GM18519 (cell line): ENCODE measurements at regions not wholly inside any gene's neighbourhood (a gene's known extent, or its start where the extent isn't known, plus 50 kb on each side); places are given as distances from the start of the nearest gene placed in this dataset.

Experiments used
- ATAC-seq: cut with Tn5 transposase; IDR thresholded peaks from one replicate; pipeline ENCODE4 v1.9.1; 2021; ENCODE audit warnings: mild to moderate bottlenecking, moderate library complexity; ENCODE audit not compliant: unreplicated experiment, low FRiP score

DNA sequence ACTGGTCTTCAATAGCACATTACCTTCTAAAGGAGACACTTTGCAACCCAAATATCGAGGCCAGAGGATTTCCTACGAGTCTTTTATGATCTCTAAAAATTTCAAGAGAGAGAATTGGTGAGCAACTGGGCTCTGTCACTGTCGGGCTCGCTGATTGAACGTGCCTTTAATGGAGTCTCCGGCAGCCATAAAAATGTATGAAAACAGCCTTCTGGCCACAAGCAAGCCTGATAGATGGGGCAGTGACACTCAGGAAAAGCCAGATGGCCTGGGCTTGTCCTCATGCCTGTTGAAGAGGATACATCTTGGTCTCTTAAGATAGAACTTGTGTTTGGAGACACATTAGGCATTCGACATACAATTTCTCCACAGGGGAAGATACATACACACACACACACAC, 419.5 kb upstream of the PROK2 start:
- no peak for ATAC-seq

DNA sequence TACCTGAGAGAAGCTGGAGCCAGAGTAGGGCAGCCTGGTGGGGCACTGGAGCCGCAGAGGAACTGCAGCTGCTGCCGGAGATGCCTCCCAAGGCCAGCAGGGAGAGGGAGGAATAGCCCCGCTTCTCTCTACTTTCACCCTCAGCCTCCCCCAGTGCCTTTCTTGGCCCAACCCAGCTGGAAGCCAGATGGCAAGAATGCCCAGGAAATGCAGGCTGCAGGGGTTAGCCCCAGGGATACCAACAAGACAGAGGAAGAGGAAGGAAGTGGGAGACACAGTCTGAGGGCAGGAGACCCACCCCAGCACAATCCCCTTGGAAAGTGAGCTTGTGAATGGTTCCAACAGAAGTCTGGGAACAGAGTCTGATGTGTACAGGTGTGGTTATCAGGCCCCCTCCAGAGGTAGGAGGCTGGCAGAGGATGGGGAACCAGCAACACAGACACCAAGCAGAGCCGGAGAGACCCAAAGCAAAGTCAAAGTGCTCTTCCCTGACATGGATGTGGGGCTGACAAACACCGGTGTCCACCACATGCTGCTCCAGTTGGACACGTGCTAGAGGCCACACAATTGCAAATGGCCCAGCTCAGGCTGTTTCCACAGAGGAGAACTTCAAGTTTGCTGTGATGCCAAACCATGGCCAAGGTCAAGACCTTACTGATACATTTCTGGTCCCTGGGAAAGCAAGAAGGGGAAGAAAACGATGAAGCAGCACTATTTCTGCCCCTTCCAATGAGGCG, 418.8 kb upstream of the PROK2 start:
- ATAC-seq: no peak

DNA sequence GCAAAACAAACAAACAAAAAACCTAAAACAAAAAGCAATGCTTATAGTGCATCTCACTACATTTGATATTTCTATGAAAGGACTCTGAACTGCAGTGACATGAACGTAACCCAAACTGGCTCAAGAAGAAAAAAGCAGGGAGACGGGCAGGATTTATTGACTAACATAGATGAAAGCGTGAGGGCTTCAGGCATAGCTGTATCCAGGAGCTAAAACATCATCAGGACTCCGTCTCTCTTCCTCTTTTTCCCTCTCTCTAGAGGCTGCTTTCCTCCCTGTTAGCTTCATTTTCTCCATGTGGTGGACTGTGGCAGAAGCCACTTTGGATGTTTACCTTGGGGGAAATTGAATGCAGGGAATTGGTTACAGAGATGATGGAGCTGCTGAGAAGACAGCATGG, 418.2 kb upstream of the PROK2 start:
- no peak for ATAC-seq

DNA sequence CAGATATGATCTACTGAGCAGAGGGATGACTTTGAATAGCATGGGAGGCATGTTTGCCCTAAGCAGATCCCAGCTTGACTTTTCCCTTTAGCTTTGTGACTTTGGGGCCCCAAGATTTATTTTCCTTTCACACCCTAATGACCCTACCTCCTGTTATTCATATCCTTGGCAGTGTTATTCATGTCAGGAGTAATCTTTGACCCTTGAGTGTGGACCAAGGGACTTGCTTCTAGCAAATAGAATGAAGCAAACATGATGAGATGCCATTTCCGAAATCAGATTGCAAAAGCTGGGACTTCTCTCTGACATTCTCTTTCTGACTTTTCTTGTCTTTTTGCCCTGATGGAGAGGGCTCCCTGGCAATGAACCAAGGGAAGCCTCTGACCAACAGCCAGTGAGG, 415.4 kb upstream of the PROK2 start:
- no peak for ATAC-seq

DNA sequence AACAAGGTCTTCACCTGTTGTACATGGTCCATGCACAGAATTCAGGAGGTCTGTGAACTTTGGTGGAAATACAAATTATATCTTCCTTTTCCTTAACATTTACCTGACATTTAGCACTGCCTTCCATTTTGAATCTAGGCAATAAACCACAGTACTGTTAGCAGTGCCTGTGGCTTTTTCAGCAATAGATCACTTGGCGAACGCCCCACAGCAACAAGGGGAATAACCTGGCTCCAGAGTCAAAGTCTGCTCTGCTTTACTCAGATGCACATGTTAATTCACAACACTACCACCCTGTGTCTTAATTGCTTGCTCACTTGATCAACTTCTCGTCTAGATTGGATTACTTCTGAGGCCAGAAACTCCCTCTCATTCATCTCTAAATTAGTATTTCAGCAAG, 414.6 kb upstream of the PROK2 start:
- no peak for ATAC-seq

DNA sequence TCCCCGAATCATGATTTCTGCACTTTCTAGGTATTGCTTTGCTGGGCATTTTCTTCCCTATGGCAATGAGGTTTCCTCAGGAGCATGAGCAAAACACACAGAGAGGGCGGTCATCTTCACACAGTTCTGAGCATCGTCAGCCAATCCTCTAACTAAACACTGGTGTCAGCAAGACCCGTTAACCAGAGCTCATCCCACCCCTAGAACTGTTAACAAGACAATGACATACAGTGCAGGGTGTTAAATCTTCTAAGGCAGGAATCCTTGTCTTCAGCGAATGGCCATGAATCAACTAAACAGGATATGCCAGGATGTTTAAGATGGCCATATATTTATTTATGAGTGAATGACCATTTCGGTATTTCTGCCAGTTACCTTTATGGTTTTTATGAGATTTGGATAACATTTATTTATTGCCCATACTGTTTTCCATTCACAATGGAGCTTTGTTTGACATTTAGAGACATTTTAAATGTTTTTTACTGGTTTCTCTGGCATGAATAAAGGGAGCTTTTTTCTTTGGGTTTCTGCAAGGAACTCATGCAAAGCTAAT, 411.5 kb upstream of the PROK2 start:
- no peak for ATAC-seq

DNA sequence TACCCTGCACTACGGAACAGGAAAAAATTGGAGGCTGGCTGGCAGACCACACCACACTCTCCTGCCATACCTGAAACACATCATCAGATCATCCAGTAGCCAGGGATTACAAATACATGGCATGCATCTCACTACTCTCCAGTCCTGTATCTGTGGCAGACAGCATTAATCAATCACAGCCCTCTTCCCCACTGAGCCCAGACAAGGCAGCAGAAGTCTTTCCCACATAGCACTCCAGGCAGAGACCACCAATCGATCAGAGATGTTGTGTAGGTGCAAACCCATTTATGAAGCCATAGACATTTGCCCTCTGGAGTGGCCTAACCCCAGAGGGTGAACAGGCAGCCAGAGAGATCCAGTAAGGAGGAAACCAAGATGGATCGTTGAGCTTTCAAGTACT, 410.9 kb upstream of the PROK2 start:
- ATAC-seq: no peak

DNA sequence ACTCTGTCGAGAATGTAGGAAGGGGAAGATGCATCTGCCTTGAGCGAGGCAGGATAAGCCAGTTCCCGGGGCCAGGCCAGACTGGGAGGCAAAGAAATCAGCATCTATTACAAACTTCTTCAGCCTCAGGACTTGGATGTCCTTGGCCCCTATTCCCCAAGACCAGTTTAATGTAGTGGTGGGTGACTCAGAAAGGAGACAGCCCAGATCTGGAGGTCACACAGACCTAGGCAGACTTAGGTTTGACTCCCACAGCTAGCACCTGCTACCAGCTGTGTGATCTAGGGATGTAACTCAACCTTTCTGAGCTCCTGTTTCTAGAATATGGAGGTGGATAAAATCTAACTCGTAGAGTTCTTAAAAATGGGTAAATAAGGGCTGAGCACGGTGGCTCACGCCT, 409.5 kb upstream of the PROK2 start:
- no peak for ATAC-seq

DNA sequence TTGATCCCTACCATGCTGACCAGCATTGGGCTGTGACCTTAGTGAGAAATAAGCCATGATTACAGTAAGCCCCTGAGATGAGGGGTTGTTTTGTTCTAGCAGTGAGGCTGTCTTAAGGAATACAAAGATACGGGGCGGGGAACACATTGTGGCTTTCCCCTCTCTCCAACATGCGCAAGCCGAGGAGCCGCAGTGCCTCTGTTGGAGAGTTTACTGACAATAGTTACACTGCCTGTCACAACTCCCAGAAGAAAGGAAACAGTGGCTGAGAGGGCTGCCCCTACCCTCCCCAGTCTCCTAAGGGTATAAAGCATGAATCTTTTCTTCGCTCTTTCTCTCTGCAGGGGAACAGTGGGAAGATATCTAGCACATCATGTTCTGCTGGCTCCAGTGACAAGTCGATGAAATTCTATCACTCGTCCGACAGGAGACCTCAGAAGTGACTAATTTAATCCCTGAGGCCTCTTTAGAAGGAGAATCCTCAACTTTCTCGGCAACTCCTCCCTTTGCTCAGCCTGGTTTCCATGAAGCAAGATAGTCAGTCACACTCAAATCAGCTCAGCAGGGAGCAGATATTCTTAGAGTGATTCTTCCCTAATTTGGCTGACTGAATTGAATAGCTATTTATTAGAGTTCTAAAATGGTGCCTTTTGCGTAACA, 409.0 kb upstream of the PROK2 start:
- no peak for ATAC-seq

DNA sequence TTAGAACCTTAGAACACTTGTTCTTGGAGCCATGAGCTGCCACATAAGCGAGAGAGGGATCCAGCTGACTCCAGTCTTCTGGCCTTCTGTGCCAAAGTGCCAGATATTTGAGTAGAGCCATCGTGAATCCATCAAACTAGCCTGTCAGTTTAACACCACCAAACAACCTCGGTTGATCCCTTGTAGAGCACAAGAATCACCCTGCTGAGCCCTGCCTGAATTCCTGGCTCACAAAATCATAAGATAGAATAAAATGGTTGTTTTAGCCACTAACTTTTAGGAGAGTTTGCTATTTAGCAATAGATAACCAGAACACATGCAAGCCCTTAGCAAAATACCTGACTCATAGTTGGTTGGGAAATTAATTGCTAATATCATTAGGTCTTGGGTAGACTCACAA, 407.6 kb upstream of the PROK2 start:
- no peak for ATAC-seq

DNA sequence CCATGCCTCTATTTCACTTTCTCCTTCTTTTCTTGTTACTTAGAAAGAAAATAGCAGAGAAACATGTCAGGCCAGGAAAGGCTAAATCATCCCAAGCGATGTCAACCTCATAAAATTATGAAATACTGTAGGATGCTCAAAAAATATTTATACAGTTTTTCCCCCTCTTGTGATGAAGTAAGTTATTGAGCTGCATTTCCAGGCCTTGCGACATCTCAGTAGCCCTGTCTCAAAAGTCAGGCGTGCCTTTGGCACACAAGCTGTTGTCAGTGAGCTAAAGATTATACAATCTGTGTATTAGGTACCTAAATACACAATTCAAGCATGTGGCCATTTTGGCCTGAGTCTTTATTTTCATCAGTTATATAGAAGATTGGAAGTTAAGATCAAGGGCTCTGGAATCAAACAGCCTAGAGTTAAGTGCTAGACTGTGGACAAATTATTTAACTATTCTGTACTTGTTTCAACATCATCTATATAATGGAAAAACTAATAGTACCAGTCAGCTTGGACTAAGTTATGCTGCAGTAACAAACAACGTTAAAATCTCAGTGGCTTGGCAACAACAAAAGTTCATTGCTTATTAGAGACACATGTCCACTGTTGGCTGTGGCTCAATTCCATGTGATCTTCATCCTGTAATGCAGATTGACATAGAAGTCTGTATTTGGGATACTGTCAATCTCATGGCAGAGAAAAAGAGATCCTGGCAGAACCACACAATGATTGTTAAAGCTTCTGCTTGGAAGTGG, 406.4 kb upstream of the PROK2 start:
- no peak for ATAC-seq

DNA sequence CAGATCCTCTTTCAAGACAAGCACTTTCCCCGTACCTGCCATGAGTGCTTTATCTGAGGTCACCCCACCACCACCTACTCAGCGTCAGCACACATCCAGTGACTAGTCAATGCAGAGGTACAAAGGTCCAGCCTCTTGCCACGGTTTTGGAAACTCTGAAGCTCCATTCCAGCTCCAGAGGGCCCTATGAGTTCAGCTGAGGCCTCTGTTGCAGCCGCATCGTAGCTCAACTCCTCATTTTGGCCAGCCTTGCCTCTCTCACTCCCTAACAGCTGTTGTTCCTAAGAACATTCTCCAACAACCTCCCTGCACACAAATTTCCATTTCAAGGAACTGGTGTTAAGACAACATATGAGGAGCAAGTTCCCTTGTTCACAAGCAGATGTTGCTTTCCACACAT, 405.1 kb upstream of the PROK2 start:
- no peak for ATAC-seq

DNA sequence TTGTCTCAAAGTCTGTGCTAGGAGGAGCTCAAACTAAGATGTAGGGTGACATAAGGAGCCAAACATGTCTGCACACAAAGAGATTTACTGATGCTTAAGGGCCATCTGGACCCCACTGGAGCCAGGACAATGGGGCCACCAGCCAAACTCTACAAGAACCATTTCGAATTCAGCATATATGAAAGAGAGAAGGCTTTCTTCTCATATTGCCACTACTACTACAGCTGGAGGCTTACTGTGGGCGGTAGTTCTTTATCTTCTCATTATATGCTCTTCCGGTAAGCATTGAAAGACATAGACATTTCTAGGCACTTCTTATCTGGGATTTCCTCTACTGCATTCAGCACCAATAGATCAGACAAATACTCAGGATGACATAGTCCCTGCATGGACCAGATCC, 404.4 kb upstream of the PROK2 start:
- no peak for ATAC-seq

DNA sequence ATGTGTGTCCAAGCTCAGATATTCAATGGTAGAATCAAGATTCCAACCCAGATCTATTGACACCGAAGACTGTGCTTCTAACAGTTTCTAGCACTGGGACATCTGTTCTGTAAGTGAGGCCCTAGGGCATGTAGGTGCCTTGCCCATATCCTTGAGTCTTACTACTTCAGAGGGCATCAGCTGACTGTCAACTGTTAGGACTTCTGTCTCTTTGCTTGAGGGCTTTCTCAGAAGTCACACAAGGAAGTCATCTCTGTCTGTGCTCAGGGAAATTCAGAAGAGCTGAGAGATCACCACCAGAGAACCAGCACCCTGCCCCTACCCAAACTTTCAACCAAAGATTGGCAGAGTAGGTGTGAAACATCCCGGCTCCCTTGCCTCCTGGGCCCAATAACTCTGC, 403.6 kb upstream of the PROK2 start:
- ATAC-seq: no peak

DNA sequence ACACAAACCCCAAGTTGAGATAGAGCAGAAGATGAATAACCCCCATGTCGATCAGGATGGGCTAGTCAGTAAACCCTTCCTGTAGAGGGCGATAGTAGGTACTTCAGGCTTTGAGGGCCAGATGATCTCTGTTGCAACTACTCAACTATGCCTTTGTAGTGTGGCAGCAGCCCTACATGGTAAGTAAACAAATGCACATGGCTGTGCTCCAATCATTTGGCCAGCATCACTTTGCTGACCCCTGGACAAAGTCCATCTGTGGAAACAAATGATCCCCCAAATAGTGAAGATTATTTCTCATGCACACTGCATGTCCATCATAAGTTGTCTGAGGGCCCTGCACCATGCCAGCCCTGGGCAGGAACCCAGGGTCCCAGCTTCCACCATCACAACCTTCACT, 402.2 kb upstream of the PROK2 start:
- no peak for ATAC-seq

DNA sequence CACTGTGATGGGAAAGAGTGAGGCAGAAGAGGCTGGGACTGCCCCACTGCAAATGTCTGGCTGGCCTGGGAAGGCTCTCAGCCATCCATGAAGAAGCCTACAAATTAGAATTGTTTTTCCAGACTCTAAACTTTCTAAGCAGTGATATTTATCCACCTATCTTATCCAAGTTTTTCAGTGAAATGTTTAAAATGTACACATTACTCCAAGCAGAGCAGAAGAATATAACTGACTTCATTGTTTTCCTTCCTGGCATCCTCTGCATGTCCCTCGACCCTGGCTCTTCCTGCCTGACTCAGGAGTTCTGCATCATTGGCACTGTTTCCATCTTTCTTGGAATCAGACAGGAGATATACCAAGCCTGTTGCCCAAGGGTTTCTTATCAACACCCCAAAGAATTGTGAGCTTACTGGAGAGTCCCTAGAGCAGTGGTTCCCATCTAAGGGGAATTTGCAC, 401.5 kb upstream of the PROK2 start:
- ATAC-seq: no peak

DNA sequence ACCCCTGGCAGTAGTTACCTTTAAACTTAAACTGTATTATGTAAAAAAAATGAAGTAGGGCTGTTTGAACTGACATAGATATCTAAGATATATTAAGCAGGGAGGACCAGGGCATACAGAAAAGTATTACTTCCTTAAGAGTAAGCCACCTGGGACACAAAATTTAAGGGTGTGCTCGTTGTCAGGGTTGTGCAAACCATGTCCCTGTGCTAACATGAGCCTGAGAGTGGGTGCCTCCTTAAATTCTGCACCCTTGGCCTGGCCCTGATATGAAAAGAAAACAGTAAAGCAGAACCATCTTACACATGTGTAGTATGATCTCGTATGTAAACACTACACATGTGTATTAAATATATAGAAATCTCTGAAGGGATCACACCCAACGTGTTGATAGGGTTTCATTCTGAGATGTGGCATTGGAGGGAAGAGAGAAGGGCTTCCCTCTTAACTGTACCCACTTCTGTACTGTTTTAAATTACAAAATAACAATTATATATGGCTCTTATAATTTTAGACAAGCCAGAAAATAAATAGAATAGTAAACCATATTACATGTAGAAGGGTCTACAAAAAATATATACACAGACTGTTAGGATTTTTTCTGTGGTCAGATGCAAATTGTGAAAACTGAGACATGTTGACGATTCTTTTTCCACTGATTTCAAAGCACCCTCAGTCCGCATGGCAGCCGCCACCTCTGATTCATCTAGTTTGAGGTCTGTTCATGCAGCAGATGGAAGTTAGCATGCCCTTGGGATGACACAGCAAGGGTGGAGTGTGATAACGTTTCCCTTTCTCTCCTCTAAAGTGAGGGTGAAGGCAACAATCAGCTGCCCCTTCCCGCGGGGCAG, 400.8 kb upstream of the PROK2 start:
- no peak for ATAC-seq

DNA sequence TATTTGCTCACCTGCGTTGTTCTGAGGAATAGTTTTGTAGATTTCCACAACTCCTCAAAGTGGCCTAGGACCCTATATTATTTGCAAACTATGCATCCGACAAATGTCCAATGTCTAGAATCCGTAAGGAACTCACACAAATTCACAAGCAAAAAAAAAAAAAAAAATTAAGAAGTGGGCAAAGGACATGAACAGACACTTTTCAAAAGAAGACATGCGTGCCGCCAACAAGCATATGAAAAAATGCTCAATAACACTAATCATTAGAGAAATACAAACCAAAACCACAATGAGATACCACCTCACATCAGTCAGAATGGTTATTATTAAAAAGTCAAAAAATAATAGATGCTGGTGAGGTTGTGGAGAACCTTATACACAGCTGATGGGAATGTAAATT, 398.5 kb upstream of the PROK2 start:
- no peak for ATAC-seq

DNA sequence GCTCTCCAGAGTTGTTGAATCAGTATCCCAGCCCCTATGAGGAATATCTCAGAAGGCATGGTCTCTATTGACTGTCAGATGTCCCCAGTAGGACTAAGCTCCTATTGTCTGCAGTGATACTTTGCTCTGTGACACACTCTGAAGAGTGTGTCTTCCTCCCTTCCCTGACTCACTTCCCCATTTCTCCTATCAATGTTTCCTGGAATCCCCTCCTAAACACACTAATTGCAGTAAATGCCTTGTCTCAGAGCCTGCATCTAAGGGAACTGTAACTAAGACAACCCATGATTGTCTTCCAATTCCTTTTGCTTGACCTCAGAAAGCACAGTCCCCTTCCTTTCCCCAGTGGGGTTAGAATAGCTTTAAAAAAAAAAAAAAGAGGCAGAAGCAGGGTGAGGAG, 397.3 kb upstream of the PROK2 start:
- no peak for ATAC-seq

DNA sequence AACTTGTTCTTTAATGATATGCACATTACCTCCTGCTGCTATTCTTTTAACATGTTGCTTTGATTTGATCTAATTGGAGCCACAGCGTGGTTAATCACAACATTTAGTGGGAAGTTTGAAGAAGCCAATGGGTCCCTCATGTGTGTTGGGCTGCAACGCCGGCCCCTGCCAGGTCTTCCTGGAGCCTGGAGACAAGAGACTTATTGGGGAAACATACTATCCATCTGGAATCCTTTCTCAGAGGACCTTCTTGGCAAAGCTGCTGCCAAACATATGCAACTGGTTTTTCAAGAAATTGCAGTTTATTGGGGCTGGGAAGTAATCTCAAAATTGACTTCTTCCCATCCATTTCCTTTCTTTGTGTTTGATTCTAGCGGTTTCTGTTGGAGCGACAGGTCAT, 396.3 kb upstream of the PROK2 start:
- ATAC-seq: no peak

DNA sequence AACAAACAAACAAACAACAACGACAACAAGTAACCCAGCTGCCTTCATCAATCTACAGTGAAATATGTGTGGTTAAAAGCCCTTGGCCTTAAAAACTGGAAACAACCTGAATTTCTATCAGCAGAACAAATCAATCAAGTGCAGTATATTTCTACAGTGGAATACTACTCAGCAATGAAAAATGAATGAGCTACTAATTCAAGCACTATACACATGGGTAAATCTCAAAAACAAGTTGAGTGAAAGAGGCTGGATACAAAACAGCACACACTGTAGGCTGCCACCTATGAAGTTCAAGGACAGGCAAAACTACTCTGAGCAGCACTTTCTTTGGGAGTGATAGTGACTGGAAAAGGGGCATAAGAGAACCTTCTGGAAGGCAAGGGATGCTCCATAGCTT, 395.5 kb upstream of the PROK2 start:
- ATAC-seq: no peak
